PC-3 (cell line): ENCODE measurements at regions not wholly inside any gene's neighbourhood (a gene's known extent, or its start where the extent isn't known, plus 50 kb on each side); places are given as distances from the start of the nearest gene placed in this dataset.

ENCODE experiments used
- ATAC-seq: fragments of 200-7000 bp; cut with Tn5 transposase; 2 replicates; pipeline ENCODE4 v1.9.1; 2020; ENCODE audit warnings: mild to moderate bottlenecking, moderate library complexity
- BruUV-seq: library from RNA; stranded (reverse); fragments of 400-500 nt; replicated peaks from 2 replicates; lab custom pipeline; 2021; lab: Mats Ljungman, UMichigan
- CTCF ChIA-PET: fragments of 300-600 bp; sonication (Branson Sonifier 250); formaldehyde crosslinking; loops from one replicate; lab custom pipeline; 2022; ENCODE audit warnings: antibody characterized with exemption; lab: Charles Lee
- POLR2A ChIA-PET: fragments of 300-600 bp; sonication (Branson Sonifier 250); formaldehyde crosslinking; loops from one replicate; lab custom pipeline; 2022; ENCODE audit warnings: antibody characterized with exemption; ENCODE audit not compliant: unreplicated experiment; lab: Charles Lee
- DNase-seq: peaks from one replicate; pipeline ENCODE4 v3.0.0-alpha.2; 2015
- H2AFZ ChIP-seq: fragments of 300-600 bp; sonication (generic); 2 replicates; pipeline ENCODE4 v1.6.0; 2016; ENCODE audit warnings: antibody characterized with exemption, low read length
- H3F3A ChIP-seq: fragments of 300-600 bp; sonication (generic); one replicate; pipeline ENCODE4 v1.6.0; 2017; ENCODE audit warnings: antibody characterized with exemption, low read length, control low read depth, mild to moderate bottlenecking; ENCODE audit not compliant: unreplicated experiment
- H3K27ac ChIP-seq: fragments of 300-600 bp; sonication (generic); 2 replicates; pipeline ENCODE4 v1.5.1; 2016; ENCODE audit warnings: mild to moderate bottlenecking, low read length
- H3K27me3 ChIP-seq: fragments of 300-600 bp; sonication (generic); 2 replicates; pipeline ENCODE4 v1.6.1; 2016; ENCODE audit warnings: low read length, mixed read lengths
- H3K36me3 ChIP-seq: fragments of 300-600 bp; sonication (generic); 2 replicates; pipeline ENCODE4 v1.6.1; 2016; ENCODE audit warnings: low read depth, mixed run types, low read length, mixed read lengths
- H3K4me1 ChIP-seq: fragments of 300-600 bp; sonication (generic); 2 replicates; pipeline ENCODE4 v1.5.1; 2016; ENCODE audit warnings: low read length; ENCODE audit not compliant: insufficient read depth
- H3K4me2 ChIP-seq: fragments of 300-600 bp; sonication (generic); 2 replicates; pipeline ENCODE4 v1.6.0; 2016; ENCODE audit warnings: low read length
- H3K4me3 ChIP-seq: fragments of 300-600 bp; sonication (generic); 2 replicates; pipeline ENCODE4 v1.5.1; 2016; ENCODE audit warnings: mild to moderate bottlenecking, low read length, mixed read lengths
- H3K79me2 ChIP-seq: fragments of 300-600 bp; sonication (generic); 2 replicates; pipeline ENCODE4 v1.6.1; 2017; ENCODE audit warnings: low read length, mixed read lengths
- H3K9ac ChIP-seq: fragments of 300-600 bp; sonication (generic); 2 replicates; pipeline ENCODE4 v1.6.0; 2016; ENCODE audit warnings: mild to moderate bottlenecking, low read length
- H3K9me2 ChIP-seq: fragments of 300-600 bp; sonication (generic); replicated peaks from 2 replicates; pipeline ENCODE4 v1.6.1; 2016; ENCODE audit warnings: mixed run types, low read length, mixed read lengths
- H3K9me3 ChIP-seq: fragments of 300-600 bp; sonication (generic); 2 replicates; pipeline ENCODE4 v1.6.1; 2016; ENCODE audit warnings: low read length, mixed read lengths
- H4K20me1 ChIP-seq: fragments of 300-600 bp; sonication (generic); 2 replicates; pipeline ENCODE4 v1.6.1; 2016; ENCODE audit warnings: low read length, mixed read lengths
- CTCF ChIP-seq: fragments of 300-600 bp; sonication (generic); conservative IDR thresholded peaks from 2 replicates; pipeline ENCODE4 v1.5.1; 2017; ENCODE audit warnings: antibody characterized with exemption, low read depth, mild to moderate bottlenecking, low read length
- EZH2 ChIP-seq: fragments of 300-600 bp; sonication (generic); IDR thresholded peaks from one replicate; pipeline ENCODE4 v1.6.1; 2017; ENCODE audit warnings: antibody characterized with exemption, mild to moderate bottlenecking, low read length; ENCODE audit not compliant: unreplicated experiment
- EZH2phosphoT487 ChIP-seq: fragments of 300-600 bp; sonication (generic); IDR thresholded peaks from 2 replicates; pipeline ENCODE4 v1.6.1; 2018; ENCODE audit warnings: mild to moderate bottlenecking, antibody characterized with exemption, low read length, borderline replicate concordance
- intact Hi-C: fragments of 100-400 bp; cut with micrococcal nuclease; formaldehyde crosslinking; loops from 2 replicates; pipeline ENCODE4 v1.9.0; 2023

- no peak for ATAC-seq
- Histone ChIP-seq H2AFZ (no peak overlapping the region), H3K36me3 (no peaks in the 10 kb centered on the region), H3K9me2 (no peaks in the 10 kb centered on the region), H3K4me2 (no peak overlapping the region), H3K79me2 (no peaks in the 10 kb centered on the region), H3K27me3 (no peaks in the 10 kb centered on the region), H3K4me3 (no peak overlapping the region), H3F3A (no peaks in the 10 kb centered on the region), H3K27ac (no peak overlapping the region), H4K20me1 (no peaks in the 10 kb centered on the region), H3K4me1 (peaks cover 1% of the 10 kb centered on the region), H3K9ac (no peak overlapping the region), H3K9me3 (no peaks in the 10 kb centered on the region)
- ChIA-PET POLR2A (no interaction called here), CTCF (no interaction called here)
- TF ChIP-seq EZH2 (no peak), EZH2phosphoT487 (no peak), CTCF (no peak)
- BruUV-seq = no TSS peak
- intact Hi-C loops = no loop called here
- DNase-seq = no peak
Observed at GRCh38 chr2:58557176-58557575, 316.1 kb upstream of the FANCL start.

GRCh38 chr2:58553937-58554336 is 312.8 kb upstream of the FANCL start:
- Histone ChIP-seq H4K20me1 (no peaks in the 10 kb centered on the region), H3K79me2 (no peaks in the 10 kb centered on the region), H3K4me3 (no peak overlapping the region), H3F3A (no peaks in the 10 kb centered on the region), H3K27me3 (no peaks in the 10 kb centered on the region), H3K27ac (no peak overlapping the region), H3K4me1 (no peaks in the 10 kb centered on the region), H3K9me2 (no peaks in the 10 kb centered on the region), H3K36me3 (no peaks in the 10 kb centered on the region), H3K4me2 (no peak overlapping the region), H2AFZ (no peak overlapping the region), H3K9me3 (no peaks in the 10 kb centered on the region), H3K9ac (no peak overlapping the region)
- BruUV-seq = no TSS peak
- CTCF ChIA-PET = interaction anchor here (0.5 to 1.2 kb wide), 4 partner anchors 104 to 648 kb away, joined by 3 to 6 read pairs (median 4); no protein-coding TSS in a partner anchor
- ATAC-seq (peak; percentile 57; the same call in 1 of the 2 replicates), DNase-seq (peak; percentile 51)
- POLR2A ChIA-PET = no interaction called here
- TF ChIP-seq EZH2phosphoT487 = no peak
- no peak for TF ChIP-seq EZH2
- TF ChIP-seq CTCF = peak; percentile 65
- intact Hi-C loops = loop anchor here (5.0 kb wide), 1 partner anchor 107 kb away; no protein-coding TSS in a partner anchor

GRCh38 chr2:58553522-58553921 is 312.4 kb upstream of the FANCL start:
- no peaks in the 10 kb centered on the region for H3F3A ChIP-seq
- no peak overlapping the region for H3K4me3 ChIP-seq
- H4K20me1 ChIP-seq = no peaks in the 10 kb centered on the region
- CTCF ChIA-PET = interaction anchor here (0.5 to 1.2 kb wide), 4 partner anchors 104 to 648 kb away, joined by 3 to 6 read pairs (median 4); no protein-coding TSS in a partner anchor
- no peaks in the 10 kb centered on the region for H3K9me2 ChIP-seq
- no peaks in the 10 kb centered on the region for H3K9me3 ChIP-seq
- TF ChIP-seq EZH2 (no peak), EZH2phosphoT487 (no peak), CTCF (no peak)
- ATAC-seq (no peak), DNase-seq (no peak)
- no peaks in the 10 kb centered on the region for H3K36me3 ChIP-seq
- H3K27me3 ChIP-seq = no peaks in the 10 kb centered on the region
- no peak overlapping the region for H2AFZ ChIP-seq
- no peak overlapping the region for H3K4me2 ChIP-seq
- POLR2A ChIA-PET = no interaction called here
- H3K4me1 ChIP-seq = no peaks in the 10 kb centered on the region
- intact Hi-C loops = loop anchor here (5.0 kb wide), 1 partner anchor 106 kb away; no protein-coding TSS in a partner anchor
- H3K9ac ChIP-seq = no peak overlapping the region
- no peaks in the 10 kb centered on the region for H3K79me2 ChIP-seq
- no TSS peak for BruUV-seq
- no peak overlapping the region for H3K27ac ChIP-seq
